ENCODE measurements at regions not wholly inside any gene's neighbourhood (a gene's known extent, or its start where the extent isn't known, plus 50 kb on each side); places are given as distances from the start of the nearest gene placed in this dataset.

DNA sequence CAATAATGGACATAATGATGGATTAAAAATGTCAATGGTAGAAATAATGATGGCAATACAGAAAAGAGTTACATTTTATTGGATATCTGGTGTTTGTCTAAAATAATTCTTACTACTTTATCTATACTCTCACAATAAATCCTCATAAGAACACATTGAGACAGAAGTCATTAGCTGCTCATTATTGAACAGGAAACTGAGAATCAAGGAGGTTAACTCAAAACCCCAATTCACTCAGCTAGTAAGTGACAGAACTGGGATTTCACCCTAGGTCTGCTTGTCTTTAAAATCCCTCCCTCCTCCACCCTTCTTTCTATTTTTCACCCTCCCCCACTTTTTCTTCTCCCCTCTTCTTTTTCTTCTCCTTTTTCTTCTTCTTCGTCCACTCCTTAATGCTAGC, 285.8 kb upstream of the TNC start:
- no peaks in the 10 kb centered on the region for H3K27me3 ChIP-seq (ENCODE audit: control insufficient read depth, extremely low read depth, insufficient read depth, low read length)
- DNase-seq (ENCODE audit: low read depth, low spot score) (no peak), FAIRE-seq (no peak)
- no peak overlapping the region for H3K4me2 ChIP-seq (ENCODE audit: control insufficient read depth, extremely low read depth, insufficient read depth, low read depth, low read length)
- no peaks in the 10 kb centered on the region for H3K9me1 ChIP-seq (ENCODE audit: control insufficient read depth, extremely low read depth, insufficient read depth, low read length)
- no peaks in the 10 kb centered on the region for H3K36me3 ChIP-seq (ENCODE audit: control insufficient read depth in 2 of 2, extremely low read depth in 1 of 2, insufficient read depth in 2 of 2, low read length in 2 of 2)
- H3K9ac ChIP-seq (ENCODE audit: control insufficient read depth, extremely low read depth, insufficient read depth, low read length) = no peak overlapping the region
- H3K27ac ChIP-seq (ENCODE audit: control insufficient read depth, insufficient read depth, low read length) = no peak overlapping the region
- no peaks in the 10 kb centered on the region for H4K20me1 ChIP-seq (ENCODE audit: control insufficient read depth, extremely low read depth, insufficient read depth, low read length)
- no peaks in the 10 kb centered on the region for H3K4me1 ChIP-seq (ENCODE audit: control insufficient read depth, extremely low read depth, insufficient read depth, low read length)
- H3K4me3 ChIP-seq (ENCODE audit: control insufficient read depth in 2 of 3, extremely low read depth in 1 of 3, insufficient read depth in 2 of 3, low read depth in 1 of 3, low read length in 3 of 3) = no peak overlapping the region
- H3K79me2 ChIP-seq (ENCODE audit: control insufficient read depth, insufficient read depth, low read length) = no peaks in the 10 kb centered on the region
- dilution Hi-C loops (cut with MboI; ENCODE audit: extremely low pct_ligation_motif_present, low sequenced_read_pairs) = no loop called here
- TF ChIP-seq EZH2 (IDR thresholded peaks at IDR 0.05; ENCODE audit: low read length) = no peak
- TF ChIP-seq, protein P1, sequence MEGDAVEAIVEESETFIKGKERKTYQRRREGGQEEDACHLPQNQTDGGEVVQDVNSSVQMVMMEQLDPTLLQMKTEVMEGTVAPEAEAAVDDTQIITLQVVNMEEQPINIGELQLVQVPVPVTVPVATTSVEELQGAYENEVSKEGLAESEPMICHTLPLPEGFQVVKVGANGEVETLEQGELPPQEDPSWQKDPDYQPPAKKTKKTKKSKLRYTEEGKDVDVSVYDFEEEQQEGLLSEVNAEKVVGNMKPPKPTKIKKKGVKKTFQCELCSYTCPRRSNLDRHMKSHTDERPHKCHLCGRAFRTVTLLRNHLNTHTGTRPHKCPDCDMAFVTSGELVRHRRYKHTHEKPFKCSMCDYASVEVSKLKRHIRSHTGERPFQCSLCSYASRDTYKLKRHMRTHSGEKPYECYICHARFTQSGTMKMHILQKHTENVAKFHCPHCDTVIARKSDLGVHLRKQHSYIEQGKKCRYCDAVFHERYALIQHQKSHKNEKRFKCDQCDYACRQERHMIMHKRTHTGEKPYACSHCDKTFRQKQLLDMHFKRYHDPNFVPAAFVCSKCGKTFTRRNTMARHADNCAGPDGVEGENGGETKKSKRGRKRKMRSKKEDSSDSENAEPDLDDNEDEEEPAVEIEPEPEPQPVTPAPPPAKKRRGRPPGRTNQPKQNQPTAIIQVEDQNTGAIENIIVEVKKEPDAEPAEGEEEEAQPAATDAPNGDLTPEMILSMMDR (optimal IDR thresholded peaks at IDR 0.05 in 1 of 3, IDR thresholded peaks at IDR 0.05 in 1 of 3, conservative IDR thresholded peaks at IDR 0.05 in 1 of 3; ENCODE audit: extremely low read depth in 1 of 3, insufficient read depth in 2 of 3, low read length in 3 of 3) = no peak
- H3K9me3 ChIP-seq (ENCODE audit: control insufficient read depth, low read depth, low read length) = no peaks in the 10 kb centered on the region
- H2AFZ ChIP-seq (ENCODE audit: control insufficient read depth, low read length) = no peak overlapping the region

DNA sequence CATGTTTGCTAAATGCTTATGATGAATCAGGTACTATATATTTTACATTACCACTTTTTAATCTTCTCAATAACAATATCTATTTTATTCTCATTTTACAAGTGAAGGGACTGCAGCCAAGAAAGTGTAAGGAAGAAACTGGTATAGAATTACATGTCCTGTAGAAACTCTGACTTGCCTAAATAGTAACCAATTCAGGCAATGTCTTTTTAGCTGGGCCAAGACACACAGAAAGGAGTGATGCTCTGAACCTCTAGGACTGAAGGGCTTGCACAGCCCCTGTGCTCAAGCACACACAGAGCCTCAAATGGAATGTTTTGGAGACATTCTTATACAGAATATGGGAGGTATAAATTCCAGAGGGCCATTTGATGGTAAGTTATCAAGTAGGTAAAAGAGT, 286.4 kb upstream of the TNC start:
- Histone ChIP-seq H3K27ac (ENCODE audit: control insufficient read depth, insufficient read depth, low read length) (no peak overlapping the region), H2AFZ (ENCODE audit: control insufficient read depth, low read length) (no peak overlapping the region), H3K4me1 (ENCODE audit: control insufficient read depth, extremely low read depth, insufficient read depth, low read length) (no peaks in the 10 kb centered on the region), H3K9me3 (ENCODE audit: control insufficient read depth, low read depth, low read length) (no peaks in the 10 kb centered on the region), H3K9me1 (ENCODE audit: control insufficient read depth, extremely low read depth, insufficient read depth, low read length) (no peaks in the 10 kb centered on the region), H3K27me3 (ENCODE audit: control insufficient read depth, extremely low read depth, insufficient read depth, low read length) (no peaks in the 10 kb centered on the region), H3K36me3 (ENCODE audit: control insufficient read depth in 2 of 2, extremely low read depth in 1 of 2, insufficient read depth in 2 of 2, low read length in 2 of 2) (no peaks in the 10 kb centered on the region), H4K20me1 (ENCODE audit: control insufficient read depth, extremely low read depth, insufficient read depth, low read length) (no peaks in the 10 kb centered on the region), H3K4me2 (ENCODE audit: control insufficient read depth, extremely low read depth, insufficient read depth, low read depth, low read length) (no peak overlapping the region), H3K9ac (ENCODE audit: control insufficient read depth, extremely low read depth, insufficient read depth, low read length) (no peak overlapping the region), H3K4me3 (ENCODE audit: control insufficient read depth in 2 of 3, extremely low read depth in 1 of 3, insufficient read depth in 2 of 3, low read depth in 1 of 3, low read length in 3 of 3) (no peak overlapping the region), H3K79me2 (ENCODE audit: control insufficient read depth, insufficient read depth, low read length) (no peaks in the 10 kb centered on the region)
- TF ChIP-seq, protein P1 (optimal IDR thresholded peaks at IDR 0.05 in 1 of 3, IDR thresholded peaks at IDR 0.05 in 1 of 3, conservative IDR thresholded peaks at IDR 0.05 in 1 of 3; ENCODE audit: extremely low read depth in 1 of 3, insufficient read depth in 2 of 3, low read length in 3 of 3) = no peak
- no peak for TF ChIP-seq EZH2 (IDR thresholded peaks at IDR 0.05; ENCODE audit: low read length)
- DNase-seq (ENCODE audit: low read depth, low spot score) = no peak
- no peak for FAIRE-seq
- dilution Hi-C loops (cut with MboI; ENCODE audit: extremely low pct_ligation_motif_present, low sequenced_read_pairs) = no loop called here
